GM10248 (cell line): ENCODE measurements at regions not wholly inside any gene's neighbourhood (a gene's known extent, or its start where the extent isn't known, plus 50 kb on each side); places are given as distances from the start of the nearest gene placed in this dataset.

Source experiments
- CTCF ChIA-PET: fragments of 300-600 bp; sonication (Branson Sonifier 250); formaldehyde crosslinking; extraction: SDS; loops from one replicate; lab custom pipeline; 2021; ENCODE audit warnings: antibody characterized with exemption; lab: Yijun Ruan, JAX
- POLR2A ChIA-PET: fragments of 350-650 bp; sonication (Branson Sonifier 250); formaldehyde crosslinking; extraction: SDS; loops from one replicate; lab custom pipeline; 2020; ENCODE audit warnings: antibody characterized with exemption; lab: Yijun Ruan, JAX
- DNase-seq: peaks from one replicate; pipeline ENCODE4 v3.0.0; 2012; ENCODE audit errors: extremely low spot score
- CTCF ChIP-seq: IDR thresholded peaks from 2 replicates; pipeline ENCODE4 v1.5.1; 2012; ENCODE audit warnings: mild to moderate bottlenecking, low read depth; ENCODE audit errors: extremely low read depth, missing control alignments, control extremely low read depth

- DNase-seq = no peak
- TF ChIP-seq CTCF = no peak
- POLR2A ChIA-PET = no interaction called here
- CTCF ChIA-PET = no interaction called here
These were observed 867.0 kb upstream of the CNTN5 start for GRCh38 chr11:98153752-98154151.

GRCh38 chr11:98155696-98156095 is 865.1 kb upstream of the CNTN5 start:
- POLR2A ChIA-PET = no interaction called here
- CTCF ChIA-PET = interaction anchor here (0.8 kb wide), 1 partner anchor 27 kb away, joined by 4 read pairs; no protein-coding TSS in a partner anchor
- no peak for TF ChIP-seq CTCF
- DNase-seq = no peak

- DNase-seq = no peak
- no peak for TF ChIP-seq CTCF
- ChIA-PET CTCF (interaction anchor here (1.1 kb wide), 1 partner anchor 29 kb away, joined by 3 read pairs; no protein-coding TSS in a partner anchor), POLR2A (no interaction called here)
These were observed 842.8 kb upstream of the CNTN5 start for GRCh38 chr11:98177925-98178324.

GRCh38 chr11:98180511-98180910 is 840.2 kb upstream of the CNTN5 start:
- CTCF ChIA-PET = interaction anchor here (1.5 kb wide), 1 partner anchor 9 kb away, joined by 3 read pairs; no protein-coding TSS in a partner anchor
- TF ChIP-seq CTCF = no peak
- POLR2A ChIA-PET = no interaction called here
- no peak for DNase-seq

GRCh38 chr11:98180921-98181320 is 839.8 kb upstream of the CNTN5 start:
- DNase-seq = no peak
- ChIA-PET CTCF (interaction anchor here (1.5 kb wide), 1 partner anchor 10 kb away, joined by 3 read pairs; no protein-coding TSS in a partner anchor), POLR2A (no interaction called here)
- TF ChIP-seq CTCF = no peak

- ChIA-PET POLR2A (no interaction called here), CTCF (interaction anchor here (1.5 kb wide), 1 partner anchor 27 kb away, joined by 4 read pairs; no protein-coding TSS in a partner anchor)
- no peak for TF ChIP-seq CTCF
- DNase-seq = no peak
These were observed 837.7 kb upstream of the CNTN5 start for GRCh38 chr11:98183034-98183433.
